Natural killer cell (primary cell): ENCODE measurements at regions not wholly inside any gene's neighbourhood (a gene's known extent, or its start where the extent isn't known, plus 50 kb on each side); places are given as distances from the start of the nearest gene placed in this dataset.

ENCODE experiments used
- ATAC-seq, 3 donors: fragments of 150-1000 bp in 2 of 3; fragments of 200-7000 bp in 1 of 3; cut with Tn5 transposase; 1 replicate in 1 of 3; 2 replicates in 2 of 3; pipeline ENCODE4 v1.10.0; 2021; ENCODE audit warnings: mild to moderate bottlenecking in 2 of 3, moderate library complexity in 2 of 3
- DNase-seq, 2 donors: peaks; one replicate each; pipeline versions ENCODE4 v3.0.0 to v3.0.0-alpha.2; 2013 to 2021; ENCODE audit warnings: mixed read lengths in 1 of 2
- H3K27ac ChIP-seq: one replicate; pipeline ENCODE4 v1.5.1; 2013; ENCODE audit warnings: mild to moderate bottlenecking, low read length
- H3K27me3 ChIP-seq: one replicate; pipeline ENCODE4 v1.6.1; 2013; ENCODE audit warnings: low read length; ENCODE audit not compliant: control insufficient read depth, insufficient read depth
- H3K36me3 ChIP-seq: one replicate; pipeline ENCODE4 v1.6.1; 2013; ENCODE audit warnings: low read length; ENCODE audit not compliant: control insufficient read depth, insufficient read depth
- H3K4me1 ChIP-seq: one replicate; pipeline ENCODE4 v1.6.1; 2013; ENCODE audit warnings: low read length; ENCODE audit not compliant: control insufficient read depth, insufficient read depth
- H3K4me3 ChIP-seq: one replicate; pipeline ENCODE4 v1.5.1; 2013; ENCODE audit warnings: low read length
- H3K9me3 ChIP-seq: one replicate; pipeline ENCODE4 v1.6.1; 2013; ENCODE audit warnings: low read length; ENCODE audit not compliant: control insufficient read depth, insufficient read depth
- H3K27ac Mint-ChIP-seq, 2 donors: one replicate each; pipeline ENCODE4 v1.8.0; 2022; ENCODE audit warnings: mild to moderate bottlenecking in 2 of 2, mixed read lengths in 2 of 2, moderate library complexity in 1 of 2
- H3K27me3 Mint-ChIP-seq, 2 donors: one replicate each; pipeline ENCODE4 v1.8.0; 2022; ENCODE audit warnings: low read depth in 2 of 2, mixed read lengths in 2 of 2
- H3K36me3 Mint-ChIP-seq: one replicate; pipeline ENCODE4 v1.8.0; 2022; ENCODE audit warnings: mixed read lengths
- H3K4me1 Mint-ChIP-seq, 2 donors: one replicate each; pipeline ENCODE4 v1.8.0; 2022; ENCODE audit warnings: mixed read lengths in 2 of 2
- H3K4me3 Mint-ChIP-seq: one replicate; pipeline ENCODE4 v1.8.0; 2022; ENCODE audit warnings: mild to moderate bottlenecking, moderate library complexity, mixed read lengths
- H3K9me3 Mint-ChIP-seq, 2 donors: one replicate each; pipeline ENCODE4 v1.8.0; 2022; ENCODE audit warnings: mixed read lengths in 2 of 2
- CTCF ChIP-seq: fragments of 200-600 bp; IDR thresholded peaks from one replicate; pipeline ENCODE4 v1.8.0; 2022; ENCODE audit warnings: antibody characterized with exemption
- WGBS: methylation state at CpG from one replicate; pipeline ENCODE4 v1.1.7; 2013; ENCODE audit warnings: missing lambda C conversion rate; ENCODE audit not compliant: insufficient coverage; 5-methylcytosine and 5-hydroxymethylcytosine counted together
- intact Hi-C: fragments of 100-400 bp; cut with micrococcal nuclease; formaldehyde crosslinking; loops from one replicate; pipeline ENCODE4 v1.14.2; 2022

- intact Hi-C loops: no loop called here
- Mint-ChIP-seq H3K27me3 (peaks cover 0 to 3% of the 10 kb centered on the region in 2 donors), H3K27ac (no peak overlapping the region), H3K36me3 (no peaks in the 10 kb centered on the region), H3K4me3 (no peak overlapping the region), H3K9me3 (peaks cover 0 to 2% of the 10 kb centered on the region in 2 donors), H3K4me1 (no peaks in the 10 kb centered on the region)
- DNase-seq: no peak
- no peak for ATAC-seq
- no peak overlapping the region for H3K4me3 ChIP-seq
- WGBS: 81% methylated on average over 2 of the region's 3 CpGs
- H3K27me3 ChIP-seq: no peaks in the 10 kb centered on the region
- peaks cover 3% of the 10 kb centered on the region for H3K4me1 ChIP-seq
- no peak overlapping the region for H3K27ac ChIP-seq
- H3K9me3 ChIP-seq: no peaks in the 10 kb centered on the region
- TF ChIP-seq CTCF: no peak
- no peaks in the 10 kb centered on the region for H3K36me3 ChIP-seq
Observed at GRCh38 chr9:107673861-107674720, 184.5 kb upstream of the KLF4 start.

- Histone ChIP-seq H3K36me3 (no peaks in the 10 kb centered on the region), H3K27ac (no peak overlapping the region), H3K4me3 (no peak overlapping the region), H3K27me3 (no peaks in the 10 kb centered on the region), H3K9me3 (no peaks in the 10 kb centered on the region), H3K4me1 (peaks cover 3% of the 10 kb centered on the region)
- no peak for TF ChIP-seq CTCF
- ATAC-seq (no peak), DNase-seq (no peak)
- Mint-ChIP-seq H3K27me3 (peaks cover 0 to 5% of the 10 kb centered on the region in 2 donors), H3K4me1 (no peaks in the 10 kb centered on the region), H3K36me3 (no peaks in the 10 kb centered on the region), H3K9me3 (no peaks in the 10 kb centered on the region), H3K4me3 (no peak overlapping the region), H3K27ac (no peak overlapping the region)
- no CpG with 5 or more reads among the region's 1 CpG for WGBS
- intact Hi-C loops: no loop called here
Observed at GRCh38 chr9:107671588-107671987, 182.0 kb upstream of the KLF4 start.

GRCh38 chr9:107669422-107669821 lies 179.9 kb upstream of the KLF4 start:
- Histone ChIP-seq H3K27ac (no peak overlapping the region), H3K4me1 (peaks cover 1% of the 10 kb centered on the region), H3K4me3 (no peak overlapping the region), H3K27me3 (no peaks in the 10 kb centered on the region), H3K9me3 (no peaks in the 10 kb centered on the region), H3K36me3 (no peaks in the 10 kb centered on the region)
- Mint-ChIP-seq H3K4me1 (no peaks in the 10 kb centered on the region), H3K4me3 (no peak overlapping the region), H3K36me3 (no peaks in the 10 kb centered on the region), H3K9me3 (no peaks in the 10 kb centered on the region), H3K27me3 (peaks cover 0 to 5% of the 10 kb centered on the region in 2 donors), H3K27ac (no peak overlapping the region)
- no peak for ATAC-seq
- DNase-seq: no peak
- no peak for TF ChIP-seq CTCF
- WGBS: 83% methylated on average over 8 of the region's 8 CpGs
- intact Hi-C loops: loop anchor here (10.0 kb wide), 1 partner anchor 55 kb away; no protein-coding TSS in a partner anchor
